GM18870 (cell line): ENCODE measurements at regions not wholly inside any gene's neighbourhood (a gene's known extent, or its start where the extent isn't known, plus 50 kb on each side); places are given as distances from the start of the nearest gene placed in this dataset.
"Not testable (repeated sequence)": the region's sequence is repeated elsewhere in the genome, so short reads cannot be mapped to it uniquely, and the experiment has no call there.

Experiments
- ATAC-seq: cut with Tn5 transposase; IDR thresholded peaks from one replicate; pipeline ENCODE4 v1.9.1; 2021; ENCODE audit warnings: moderate library complexity; ENCODE audit not compliant: unreplicated experiment

GRCh38 chr5:36521838-36522745 is 84.3 kb upstream of the SLC1A3 start:
- ATAC-seq = no peak

- ATAC-seq = no peak
These were observed 83.7 kb upstream of the SLC1A3 start for GRCh38 chr5:36522746-36523065.

DNA sequence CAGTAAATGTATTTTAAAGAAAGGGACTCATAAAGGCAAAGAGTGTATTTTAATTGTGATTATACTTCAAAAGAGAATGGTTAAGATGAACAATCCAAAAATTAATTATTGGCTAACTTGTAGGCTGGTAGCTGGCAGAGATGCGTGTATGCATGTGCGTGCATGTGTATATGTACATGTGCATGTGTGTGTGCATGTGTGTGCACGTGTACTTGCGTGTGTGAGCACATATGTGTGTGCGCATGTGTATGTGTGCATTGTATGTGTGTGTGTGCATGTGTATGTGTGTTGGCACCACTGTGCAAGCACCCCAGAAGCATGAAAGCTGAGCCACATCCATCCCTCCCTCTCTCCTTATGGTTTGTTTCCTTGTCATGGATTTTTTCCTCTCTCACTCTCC is 83.0 kb upstream of the SLC1A3 start:
- no peak for ATAC-seq

GRCh38 chr5:36523926-36524325 is 82.5 kb upstream of the SLC1A3 start:
- ATAC-seq = no peak

- ATAC-seq = no peak
These were observed 79.9 kb upstream of the SLC1A3 start for GRCh38 chr5:36526537-36526936.

DNA sequence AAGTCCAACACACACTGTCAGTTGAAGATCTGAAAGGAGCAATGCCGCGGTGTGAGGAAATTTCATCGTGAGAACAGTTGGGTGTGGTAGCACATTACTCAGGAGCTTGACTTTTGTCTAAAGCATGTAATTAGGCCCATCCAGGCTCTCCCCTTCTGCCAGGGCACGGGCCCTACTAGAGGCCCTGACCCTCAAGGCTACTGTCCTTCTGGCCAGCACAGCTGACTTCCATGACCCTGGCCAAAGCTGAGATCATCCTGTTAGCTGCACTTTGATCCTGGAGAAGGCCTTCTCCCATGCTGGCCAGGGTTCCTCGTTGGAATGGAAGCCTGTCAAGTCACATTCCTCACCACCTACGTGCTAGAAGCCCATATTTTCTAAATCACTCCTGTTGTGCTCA is 77.8 kb upstream of the SLC1A3 start:
- ATAC-seq = no peak

DNA sequence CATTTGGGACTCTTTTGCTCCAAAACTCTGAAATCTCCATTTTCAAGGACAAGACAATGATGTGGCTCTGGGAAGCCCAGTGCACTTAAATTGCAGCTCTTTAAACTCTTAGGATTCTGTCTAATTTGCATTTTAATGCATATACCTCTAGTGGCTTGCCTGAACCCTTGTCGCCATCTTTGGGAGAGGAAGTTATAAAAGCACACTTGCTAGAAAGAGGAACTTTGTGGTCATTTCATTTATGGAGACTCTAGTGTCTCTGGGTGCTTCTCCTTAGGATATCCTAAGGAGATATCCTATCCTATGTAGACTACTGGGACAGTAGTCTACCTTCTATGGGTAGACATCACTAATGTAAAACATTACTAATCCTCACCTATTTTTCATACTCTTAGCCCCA is 77.3 kb upstream of the SLC1A3 start:
- ATAC-seq = no peak

DNA sequence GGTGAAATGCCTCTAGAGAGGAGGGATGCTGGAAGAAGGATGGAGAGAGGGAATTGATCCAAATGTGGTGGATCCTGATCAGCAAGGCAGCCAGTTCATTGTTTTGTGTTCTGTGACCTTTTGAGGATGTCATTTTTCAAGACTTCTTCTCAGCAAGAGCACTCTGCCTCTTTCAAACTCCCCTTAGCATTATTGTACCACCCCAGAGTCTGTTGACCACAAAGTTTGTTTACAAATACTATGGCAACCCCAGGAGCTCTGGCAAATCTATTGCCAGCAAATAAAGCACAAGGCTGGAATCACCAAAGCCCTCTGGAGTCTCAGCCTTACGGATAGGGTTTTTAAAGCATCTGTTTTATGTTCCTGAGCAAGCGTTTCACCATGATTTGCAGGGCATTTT is 76.2 kb upstream of the SLC1A3 start:
- ATAC-seq = no peak

- ATAC-seq = no peak
These were observed 75.0 kb upstream of the SLC1A3 start for GRCh38 chr5:36531401-36531800.

- no peak for ATAC-seq
These were observed 71.0 kb upstream of the SLC1A3 start for GRCh38 chr5:36535378-36535777.

DNA sequence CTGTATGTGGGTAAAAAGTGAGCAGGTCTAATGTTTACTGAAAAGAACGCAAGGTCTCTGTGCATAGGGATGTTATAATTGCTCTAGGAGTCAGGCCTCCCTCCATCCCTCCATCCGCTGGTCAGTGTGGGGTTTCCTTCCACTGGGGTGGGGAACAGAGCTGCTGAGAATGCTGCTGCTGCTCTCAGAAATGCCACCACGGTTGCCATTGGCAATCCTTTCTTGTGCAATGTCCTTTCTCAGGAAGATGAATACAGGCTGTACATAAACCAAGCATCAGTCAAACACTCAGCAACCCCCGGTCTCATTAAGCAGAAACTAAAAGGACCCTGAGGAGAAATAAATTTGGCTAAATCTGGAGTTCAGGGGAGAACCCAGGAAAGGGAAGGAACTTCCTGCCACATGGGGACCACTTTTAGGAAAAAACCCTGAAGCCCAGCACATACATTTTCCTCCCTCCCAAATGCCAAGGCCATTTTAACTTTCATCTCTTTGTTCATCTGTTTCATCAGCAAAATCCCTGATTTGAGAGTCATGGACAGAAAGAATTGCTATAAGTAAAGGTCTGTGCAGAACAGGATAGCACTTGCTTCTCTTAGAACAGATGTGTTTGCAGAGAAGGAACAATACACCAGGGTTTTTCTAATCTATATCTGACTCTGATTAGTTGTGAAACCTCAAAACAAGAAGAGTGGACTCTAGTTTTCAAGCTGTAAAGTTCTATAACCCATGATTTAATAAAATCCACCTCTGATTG is 70.4 kb upstream of the SLC1A3 start:
- ATAC-seq = no peak

DNA sequence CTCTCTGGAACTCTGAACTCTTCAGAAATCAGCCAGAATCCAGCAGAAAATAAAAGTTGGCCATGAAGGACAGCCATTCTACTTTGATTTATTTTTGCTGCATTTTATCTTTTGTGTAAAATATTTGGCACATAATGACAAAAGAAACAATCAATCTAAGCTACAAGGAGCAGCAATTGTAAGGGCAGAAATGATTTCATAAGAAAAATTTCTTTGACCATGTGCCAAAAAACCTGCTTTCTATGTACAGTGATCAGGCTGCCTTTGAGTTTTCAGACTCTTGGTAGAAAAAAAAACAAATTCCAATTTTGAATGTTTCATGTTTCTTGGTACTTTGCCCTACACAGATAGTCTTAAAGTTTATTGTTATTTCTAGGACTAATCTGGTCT is 69.8 kb upstream of the SLC1A3 start:
- ATAC-seq = no peak

- ATAC-seq = no peak
These were observed 68.7 kb upstream of the SLC1A3 start for GRCh38 chr5:36537724-36538123.

GRCh38 chr5:36552651-36553393 is 53.6 kb upstream of the SLC1A3 start:
- no peak for ATAC-seq

DNA sequence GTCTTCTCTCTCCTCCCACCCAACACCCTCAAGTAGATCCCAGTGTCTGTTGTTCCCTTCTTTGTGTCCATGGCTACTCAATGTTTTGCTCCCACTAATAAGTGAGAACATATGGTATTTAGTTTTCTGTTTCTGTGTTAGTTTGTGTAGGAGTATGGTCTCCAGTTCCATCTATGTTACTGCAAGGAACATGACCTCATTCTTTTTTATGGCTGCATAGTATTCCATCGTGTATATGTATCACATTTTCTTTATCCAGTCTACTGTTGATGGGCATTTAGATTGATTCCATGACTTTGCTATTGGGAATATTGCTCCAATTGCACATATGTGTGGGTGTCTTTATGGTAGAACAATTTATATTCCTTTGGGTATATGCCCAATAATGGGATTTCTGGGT is 51.4 kb upstream of the SLC1A3 start:
- ATAC-seq = not testable (repeated sequence)
